ENCODE measurements at regions not wholly inside any gene's neighbourhood (a gene's known extent, or its start where the extent isn't known, plus 50 kb on each side); places are given as distances from the start of the nearest gene placed in this dataset.

DNA sequence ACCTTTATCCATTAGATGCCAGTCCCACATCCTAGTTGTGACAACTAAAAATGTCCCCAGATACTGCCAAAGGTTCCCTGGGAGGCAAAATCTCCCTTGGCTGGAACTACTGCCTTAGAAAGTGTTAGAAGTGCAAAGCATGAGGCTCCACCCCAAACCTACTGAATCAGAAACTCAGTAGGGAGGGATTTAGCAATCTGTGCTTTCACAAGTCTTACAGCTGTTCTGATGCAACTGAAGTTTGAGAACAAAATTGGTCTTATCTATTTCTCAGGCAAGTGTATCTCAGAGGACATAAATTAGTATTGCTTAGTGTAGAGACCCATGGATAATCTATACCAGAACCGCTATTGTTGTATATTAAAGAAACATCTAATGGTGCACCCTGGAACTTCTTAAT, 70.2 kb downstream of the CLDN1 start:
- no peaks in the 10 kb centered on the region for H3K36me3 Mint-ChIP-seq
- H3K36me3 ChIP-seq (ENCODE audit: control insufficient read depth, insufficient read depth, low read length): no peaks in the 10 kb centered on the region
- no peak for DNase-seq
- H3K4me1 ChIP-seq (ENCODE audit: control insufficient read depth, insufficient read depth, low read length, poor library complexity, severe bottlenecking): no peaks in the 10 kb centered on the region
- H3K27ac ChIP-seq (ENCODE audit: insufficient read depth, low read length, poor library complexity, severe bottlenecking): no peak overlapping the region
- H3K4me3 Mint-ChIP-seq: no peak overlapping the region
- ATAC-seq (ENCODE audit: low read depth in 2 of 2): no peak
- H3K27ac Mint-ChIP-seq: no peak overlapping the region
- H3K9me3 ChIP-seq (ENCODE audit: control insufficient read depth in 2 of 2, low read length in 2 of 2): no peaks in the 10 kb centered on the region
- H3K27me3 ChIP-seq (ENCODE audit: control insufficient read depth, insufficient read depth, low read length): no peaks in the 10 kb centered on the region
- H3K9me3 Mint-ChIP-seq: peaks cover 0 to 9% (median 1%) of the 10 kb centered on the region in 7 donors
- H3K27me3 Mint-ChIP-seq: no peaks in the 10 kb centered on the region
- H3K4me3 ChIP-seq (ENCODE audit: low read depth, low read length): no peak overlapping the region
- H3K4me1 Mint-ChIP-seq: no peaks in the 10 kb centered on the region

DNA sequence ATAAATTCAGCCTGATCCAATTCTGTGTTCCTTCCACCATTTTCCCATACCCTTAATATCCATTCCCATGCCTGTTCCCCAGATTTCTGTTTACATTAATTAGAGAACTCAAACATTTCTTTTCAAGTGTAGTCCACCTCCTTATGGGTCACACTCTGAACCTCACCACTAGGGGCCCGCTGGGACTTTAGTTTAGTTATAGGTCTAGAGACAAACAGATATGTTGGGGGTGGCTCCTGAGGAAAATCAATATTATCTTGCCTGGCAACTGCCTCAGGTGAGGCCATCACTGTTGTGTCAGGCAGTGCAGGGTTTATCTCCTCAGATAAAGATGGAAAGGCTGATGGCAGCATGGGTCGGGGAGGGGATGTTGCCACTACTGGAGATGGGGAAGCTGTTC, 72.8 kb downstream of the CLDN1 start:
- no peak overlapping the region for H3K4me3 Mint-ChIP-seq

DNA sequence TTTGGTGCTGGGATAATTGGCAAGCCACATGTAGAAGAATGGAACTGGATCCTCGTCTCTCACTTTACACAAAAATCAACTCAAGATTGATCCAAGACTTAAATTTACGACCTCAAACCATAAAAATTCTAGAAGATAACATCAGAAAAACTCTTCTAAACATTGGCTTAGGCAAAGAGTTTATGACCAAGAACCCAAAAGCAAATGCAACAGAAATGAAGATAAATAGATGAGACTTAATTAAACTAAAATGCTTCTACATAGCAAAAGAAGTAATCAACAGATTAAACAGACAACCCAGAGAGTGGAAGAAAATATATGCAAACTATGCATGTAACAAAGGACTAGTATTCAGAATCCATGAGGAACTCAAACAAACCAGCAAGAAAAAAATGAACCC, 80.1 kb downstream of the CLDN1 start:
- ATAC-seq (ENCODE audit: low read depth in 2 of 2) (no peak), DNase-seq (no peak)
- H3K4me1 Mint-ChIP-seq: no peaks in the 10 kb centered on the region
- H3K9me3 Mint-ChIP-seq: peaks cover 5 to 36% (median 8%) of the 10 kb centered on the region in 7 donors
- H3K4me3 Mint-ChIP-seq: no peak overlapping the region
- no peaks in the 10 kb centered on the region for H3K27me3 Mint-ChIP-seq
- no peaks in the 10 kb centered on the region for H3K4me1 ChIP-seq (ENCODE audit: control insufficient read depth, insufficient read depth, low read length, poor library complexity, severe bottlenecking)
- H3K9me3 ChIP-seq (ENCODE audit: control insufficient read depth in 2 of 2, low read length in 2 of 2): no peaks in the 10 kb centered on the region
- H3K36me3 Mint-ChIP-seq: no peaks in the 10 kb centered on the region
- H3K36me3 ChIP-seq (ENCODE audit: control insufficient read depth, insufficient read depth, low read length): no peaks in the 10 kb centered on the region
- no peak overlapping the region for H3K27ac Mint-ChIP-seq
- H3K27me3 ChIP-seq (ENCODE audit: control insufficient read depth, insufficient read depth, low read length): no peaks in the 10 kb centered on the region
- no peak overlapping the region for H3K27ac ChIP-seq (ENCODE audit: insufficient read depth, low read length, poor library complexity, severe bottlenecking)
- no peak overlapping the region for H3K4me3 ChIP-seq (ENCODE audit: low read depth, low read length)

More for the DNA sequence above, 72.8 kb downstream of the CLDN1 start:
- Histone ChIP-seq H3K36me3 (ENCODE audit: control insufficient read depth, insufficient read depth, low read length) (no peaks in the 10 kb centered on the region), H3K4me3 (ENCODE audit: low read depth, low read length) (no peak overlapping the region), H3K4me1 (ENCODE audit: control insufficient read depth, insufficient read depth, low read length, poor library complexity, severe bottlenecking) (no peaks in the 10 kb centered on the region), H3K27ac (ENCODE audit: insufficient read depth, low read length, poor library complexity, severe bottlenecking) (no peak overlapping the region), H3K27me3 (ENCODE audit: control insufficient read depth, insufficient read depth, low read length) (no peaks in the 10 kb centered on the region), H3K9me3 (ENCODE audit: control insufficient read depth in 2 of 2, low read length in 2 of 2) (no peaks in the 10 kb centered on the region)
- Mint-ChIP-seq H3K4me1 (no peaks in the 10 kb centered on the region), H3K27ac (no peak overlapping the region), H3K27me3 (no peaks in the 10 kb centered on the region), H3K36me3 (no peaks in the 10 kb centered on the region), H3K9me3 (peaks cover 1 to 26% (median 7%) of the 10 kb centered on the region in 7 donors)
- no peak for DNase-seq
- no peak for ATAC-seq (ENCODE audit: low read depth in 2 of 2)

- H3K27me3 Mint-ChIP-seq: no peaks in the 10 kb centered on the region
- H3K36me3 Mint-ChIP-seq: no peaks in the 10 kb centered on the region
- ATAC-seq (ENCODE audit: low read depth in 2 of 2): no peak
- Histone ChIP-seq H3K4me3 (ENCODE audit: low read depth, low read length) (no peak overlapping the region), H3K36me3 (ENCODE audit: control insufficient read depth, insufficient read depth, low read length) (no peaks in the 10 kb centered on the region), H3K9me3 (ENCODE audit: control insufficient read depth in 2 of 2, low read length in 2 of 2) (no peaks in the 10 kb centered on the region), H3K27ac (ENCODE audit: insufficient read depth, low read length, poor library complexity, severe bottlenecking) (no peak overlapping the region), H3K4me1 (ENCODE audit: control insufficient read depth, insufficient read depth, low read length, poor library complexity, severe bottlenecking) (no peaks in the 10 kb centered on the region), H3K27me3 (ENCODE audit: control insufficient read depth, insufficient read depth, low read length) (no peaks in the 10 kb centered on the region)
- DNase-seq: no peak
- H3K9me3 Mint-ChIP-seq: peaks cover 2 to 14% (median 5%) of the 10 kb centered on the region in 7 donors
- no peak overlapping the region for H3K27ac Mint-ChIP-seq
- no peaks in the 10 kb centered on the region for H3K4me1 Mint-ChIP-seq
- H3K4me3 Mint-ChIP-seq: no peak overlapping the region
Measured at GRCh38 chr3:190239325-190239724, 82.9 kb downstream of the CLDN1 start.

DNA sequence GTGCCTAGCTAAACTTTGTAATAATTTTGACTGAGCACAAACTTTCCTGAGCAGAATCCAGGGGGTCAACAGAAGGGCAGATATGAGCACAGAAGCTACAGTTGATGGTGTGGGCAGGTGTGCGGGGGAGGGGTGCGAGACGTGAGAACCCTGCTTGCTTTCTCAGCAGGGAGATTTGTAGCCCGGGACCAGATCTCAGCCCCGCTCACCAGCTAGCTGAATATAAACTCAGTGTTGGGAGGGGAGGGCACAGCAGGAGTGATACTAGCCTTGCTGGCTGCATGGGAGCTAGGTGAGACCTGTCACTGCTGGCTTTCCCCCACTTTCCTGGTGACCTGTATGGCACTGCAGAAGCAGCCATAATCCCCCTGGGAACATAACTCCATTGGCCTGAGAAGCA, 83.4 kb downstream of the CLDN1 start:
- H3K4me3 Mint-ChIP-seq: no peak overlapping the region
- H3K36me3 Mint-ChIP-seq: no peaks in the 10 kb centered on the region
- peaks cover 2 to 14% (median 5%) of the 10 kb centered on the region in 7 donors for H3K9me3 Mint-ChIP-seq
- H3K4me1 Mint-ChIP-seq: no peaks in the 10 kb centered on the region
- no peak for DNase-seq
- no peak overlapping the region for H3K4me3 ChIP-seq (ENCODE audit: low read depth, low read length)
- no peak overlapping the region for H3K27ac Mint-ChIP-seq
- H3K27me3 ChIP-seq (ENCODE audit: control insufficient read depth, insufficient read depth, low read length): no peaks in the 10 kb centered on the region
- no peaks in the 10 kb centered on the region for H3K27me3 Mint-ChIP-seq
- no peaks in the 10 kb centered on the region for H3K4me1 ChIP-seq (ENCODE audit: control insufficient read depth, insufficient read depth, low read length, poor library complexity, severe bottlenecking)
- H3K9me3 ChIP-seq (ENCODE audit: control insufficient read depth in 2 of 2, low read length in 2 of 2): no peaks in the 10 kb centered on the region
- ATAC-seq (ENCODE audit: low read depth in 2 of 2): no peak
- H3K36me3 ChIP-seq (ENCODE audit: control insufficient read depth, insufficient read depth, low read length): no peaks in the 10 kb centered on the region
- no peak overlapping the region for H3K27ac ChIP-seq (ENCODE audit: insufficient read depth, low read length, poor library complexity, severe bottlenecking)

- Mint-ChIP-seq H3K27ac (no peak overlapping the region), H3K36me3 (no peaks in the 10 kb centered on the region), H3K4me1 (no peaks in the 10 kb centered on the region), H3K4me3 (no peak overlapping the region), H3K9me3 (peaks cover 0 to 3% (median under 1%) of the 10 kb centered on the region in 7 donors), H3K27me3 (no peaks in the 10 kb centered on the region)
- H3K9me3 ChIP-seq (ENCODE audit: control insufficient read depth in 2 of 2, low read length in 2 of 2): no peaks in the 10 kb centered on the region
- H3K27ac ChIP-seq (ENCODE audit: insufficient read depth, low read length, poor library complexity, severe bottlenecking): no peak overlapping the region
- no peaks in the 10 kb centered on the region for H3K4me1 ChIP-seq (ENCODE audit: control insufficient read depth, insufficient read depth, low read length, poor library complexity, severe bottlenecking)
- H3K4me3 ChIP-seq (ENCODE audit: low read depth, low read length): no peak overlapping the region
- H3K36me3 ChIP-seq (ENCODE audit: control insufficient read depth, insufficient read depth, low read length): no peaks in the 10 kb centered on the region
- no peak for DNase-seq
- no peak for ATAC-seq (ENCODE audit: low read depth in 2 of 2)
- H3K27me3 ChIP-seq (ENCODE audit: control insufficient read depth, insufficient read depth, low read length): no peaks in the 10 kb centered on the region
Measured at GRCh38 chr3:190234621-190235020, 87.6 kb downstream of the CLDN1 start.

DNA sequence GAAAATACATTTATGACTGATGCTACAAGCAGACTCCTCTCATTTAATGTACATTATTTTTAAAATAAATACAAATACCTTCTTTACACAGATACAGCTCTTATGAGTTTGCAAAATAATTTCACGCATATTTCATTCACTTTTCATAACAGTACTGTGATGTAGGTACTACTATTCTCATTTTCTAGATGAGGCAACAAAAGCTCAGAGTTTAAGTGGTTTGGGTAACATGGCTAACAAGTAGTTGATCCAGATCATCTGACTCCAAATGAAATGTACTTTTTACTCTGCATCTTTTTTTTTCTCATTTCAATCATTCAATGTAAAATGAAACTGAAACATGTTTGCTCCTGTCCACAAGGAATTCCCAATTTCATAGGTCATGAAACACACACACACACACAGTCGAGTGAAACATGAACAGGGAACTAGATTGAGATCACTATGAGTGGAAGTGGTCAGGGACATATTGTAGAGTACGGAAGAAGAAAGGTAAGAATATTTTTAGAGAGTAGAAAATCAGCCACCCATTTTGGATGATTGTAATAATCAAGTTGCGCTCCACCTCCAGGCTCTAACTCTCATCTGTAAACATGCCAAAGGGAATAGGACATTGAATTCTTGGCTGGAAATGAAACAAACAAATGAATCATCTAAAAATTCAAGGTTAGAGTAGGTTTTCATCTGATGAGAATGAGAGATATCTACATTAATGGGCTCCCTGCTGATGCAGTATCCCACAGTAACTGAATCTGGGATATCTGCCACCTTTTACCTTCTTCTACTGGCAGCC, 92.4 kb downstream of the CLDN1 start:
- DNase-seq: no peak
- H3K27me3 Mint-ChIP-seq: no peaks in the 10 kb centered on the region
- H3K27ac ChIP-seq (ENCODE audit: insufficient read depth, low read length, poor library complexity, severe bottlenecking): no peak overlapping the region
- H3K4me3 Mint-ChIP-seq: no peak overlapping the region
- H3K4me1 ChIP-seq (ENCODE audit: control insufficient read depth, insufficient read depth, low read length, poor library complexity, severe bottlenecking): no peaks in the 10 kb centered on the region
- no peaks in the 10 kb centered on the region for H3K4me1 Mint-ChIP-seq
- H3K27ac Mint-ChIP-seq: no peak overlapping the region
- peaks cover 4% of the 10 kb centered on the region for H3K27me3 ChIP-seq (ENCODE audit: control insufficient read depth, insufficient read depth, low read length)
- no peaks in the 10 kb centered on the region for H3K36me3 Mint-ChIP-seq
- H3K4me3 ChIP-seq (ENCODE audit: low read depth, low read length): no peak overlapping the region
- no peaks in the 10 kb centered on the region for H3K9me3 ChIP-seq (ENCODE audit: control insufficient read depth in 2 of 2, low read length in 2 of 2)
- ATAC-seq (ENCODE audit: low read depth in 2 of 2): no peak
- peaks cover 0 to 1% (median 0%) of the 10 kb centered on the region in 7 donors for H3K9me3 Mint-ChIP-seq
- no peaks in the 10 kb centered on the region for H3K36me3 ChIP-seq (ENCODE audit: control insufficient read depth, insufficient read depth, low read length)

GRCh38 chr3:190227064-190227463, 95.2 kb downstream of the CLDN1 start:
- Histone ChIP-seq H3K27ac (ENCODE audit: insufficient read depth, low read length, poor library complexity, severe bottlenecking) (no peak overlapping the region), H3K4me1 (ENCODE audit: control insufficient read depth, insufficient read depth, low read length, poor library complexity, severe bottlenecking) (no peaks in the 10 kb centered on the region), H3K9me3 (ENCODE audit: control insufficient read depth in 2 of 2, low read length in 2 of 2) (no peaks in the 10 kb centered on the region), H3K36me3 (ENCODE audit: control insufficient read depth, insufficient read depth, low read length) (no peaks in the 10 kb centered on the region), H3K27me3 (ENCODE audit: control insufficient read depth, insufficient read depth, low read length) (peaks cover 4% of the 10 kb centered on the region), H3K4me3 (ENCODE audit: low read depth, low read length) (no peak overlapping the region)
- Mint-ChIP-seq H3K4me3 (no peak overlapping the region), H3K27me3 (no peaks in the 10 kb centered on the region), H3K27ac (no peak overlapping the region), H3K9me3 (no peaks in the 10 kb centered on the region), H3K36me3 (no peaks in the 10 kb centered on the region), H3K4me1 (no peaks in the 10 kb centered on the region)
- ATAC-seq (ENCODE audit: low read depth in 2 of 2) (no peak), DNase-seq (no peak)

Data from CD4-positive, CD25-positive, alpha-beta regulatory T cell (primary cell).